ENCODE measurements at regions not wholly inside any gene's neighbourhood (a gene's known extent, or its start where the extent isn't known, plus 50 kb on each side); places are given as distances from the start of the nearest gene placed in this dataset.

DNA sequence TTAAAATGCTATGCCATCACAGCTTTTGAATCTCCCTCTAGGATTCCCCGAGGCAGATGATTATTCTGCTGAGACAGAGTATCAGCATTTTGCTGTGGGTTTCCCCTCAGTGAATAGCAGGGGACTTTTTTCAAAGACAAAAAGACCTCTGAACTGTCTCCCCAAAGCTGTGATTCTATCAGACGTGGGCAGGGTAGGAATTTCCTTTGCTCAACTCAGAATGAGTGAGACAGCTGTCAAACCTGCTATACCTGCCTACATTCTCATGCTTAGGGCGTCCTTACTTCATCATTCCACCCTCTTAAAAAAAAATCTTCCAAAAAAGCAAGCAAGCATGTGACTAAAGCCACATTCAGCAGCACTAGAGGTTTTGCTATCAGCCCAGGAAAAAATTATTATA is 147.6 kb upstream of the FAM83B start:
- no peak for DNase-seq (ENCODE audit: low read depth)
- H3K4me3 ChIP-seq (ENCODE audit: low read depth, low read length): no peak overlapping the region
- TF ChIP-seq, protein P1, sequence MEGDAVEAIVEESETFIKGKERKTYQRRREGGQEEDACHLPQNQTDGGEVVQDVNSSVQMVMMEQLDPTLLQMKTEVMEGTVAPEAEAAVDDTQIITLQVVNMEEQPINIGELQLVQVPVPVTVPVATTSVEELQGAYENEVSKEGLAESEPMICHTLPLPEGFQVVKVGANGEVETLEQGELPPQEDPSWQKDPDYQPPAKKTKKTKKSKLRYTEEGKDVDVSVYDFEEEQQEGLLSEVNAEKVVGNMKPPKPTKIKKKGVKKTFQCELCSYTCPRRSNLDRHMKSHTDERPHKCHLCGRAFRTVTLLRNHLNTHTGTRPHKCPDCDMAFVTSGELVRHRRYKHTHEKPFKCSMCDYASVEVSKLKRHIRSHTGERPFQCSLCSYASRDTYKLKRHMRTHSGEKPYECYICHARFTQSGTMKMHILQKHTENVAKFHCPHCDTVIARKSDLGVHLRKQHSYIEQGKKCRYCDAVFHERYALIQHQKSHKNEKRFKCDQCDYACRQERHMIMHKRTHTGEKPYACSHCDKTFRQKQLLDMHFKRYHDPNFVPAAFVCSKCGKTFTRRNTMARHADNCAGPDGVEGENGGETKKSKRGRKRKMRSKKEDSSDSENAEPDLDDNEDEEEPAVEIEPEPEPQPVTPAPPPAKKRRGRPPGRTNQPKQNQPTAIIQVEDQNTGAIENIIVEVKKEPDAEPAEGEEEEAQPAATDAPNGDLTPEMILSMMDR (IDR thresholded peaks at IDR 0.05; ENCODE audit: insufficient read depth, low read depth, low read length): no peak

DNA sequence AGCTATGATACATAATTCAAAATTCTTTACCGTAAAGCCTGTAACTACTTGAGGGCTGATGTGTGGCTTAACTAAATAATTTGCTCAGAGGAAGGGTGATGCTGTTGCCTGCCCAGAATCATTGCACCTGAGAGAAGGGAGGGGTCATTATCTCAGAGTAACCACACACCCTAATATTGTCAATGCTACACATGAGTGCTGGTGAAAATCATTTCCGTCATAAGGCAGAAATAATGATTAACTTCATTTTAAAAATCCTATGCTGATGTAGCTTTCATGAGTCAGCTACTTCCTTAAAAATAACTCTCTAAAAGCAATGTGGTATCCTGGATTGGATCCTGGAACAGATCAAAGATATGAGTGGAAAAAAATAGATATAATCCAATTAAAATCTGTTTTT is 146.4 kb upstream of the FAM83B start:
- DNase-seq (ENCODE audit: low read depth): no peak
- TF ChIP-seq, protein P1 (IDR thresholded peaks at IDR 0.05; ENCODE audit: insufficient read depth, low read depth, low read length): no peak
- H3K4me3 ChIP-seq (ENCODE audit: low read depth, low read length): no peak overlapping the region

DNA sequence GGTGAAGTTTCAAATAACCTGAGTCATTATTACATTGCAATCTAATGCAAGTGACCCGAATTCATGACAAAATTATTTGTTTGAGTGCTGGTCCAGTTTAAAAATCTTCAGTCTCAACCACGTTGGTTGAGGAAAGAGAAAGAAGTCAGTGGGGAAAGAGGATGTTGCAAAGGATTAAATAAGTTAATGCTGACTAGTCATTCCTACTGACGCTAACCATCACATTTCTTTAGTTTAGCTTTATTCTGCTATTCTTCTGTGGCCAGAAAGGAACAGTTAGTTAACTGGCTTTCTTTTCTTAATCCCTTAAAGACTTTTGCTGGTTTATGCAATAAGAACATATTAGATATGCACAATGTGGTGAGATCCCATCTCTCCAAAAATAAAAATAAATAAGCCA is 143.8 kb upstream of the FAM83B start:
- H3K4me3 ChIP-seq (ENCODE audit: low read depth, low read length): no peak overlapping the region
- TF ChIP-seq, protein P1 (IDR thresholded peaks at IDR 0.05; ENCODE audit: insufficient read depth, low read depth, low read length): no peak
- DNase-seq (ENCODE audit: low read depth): no peak

DNA sequence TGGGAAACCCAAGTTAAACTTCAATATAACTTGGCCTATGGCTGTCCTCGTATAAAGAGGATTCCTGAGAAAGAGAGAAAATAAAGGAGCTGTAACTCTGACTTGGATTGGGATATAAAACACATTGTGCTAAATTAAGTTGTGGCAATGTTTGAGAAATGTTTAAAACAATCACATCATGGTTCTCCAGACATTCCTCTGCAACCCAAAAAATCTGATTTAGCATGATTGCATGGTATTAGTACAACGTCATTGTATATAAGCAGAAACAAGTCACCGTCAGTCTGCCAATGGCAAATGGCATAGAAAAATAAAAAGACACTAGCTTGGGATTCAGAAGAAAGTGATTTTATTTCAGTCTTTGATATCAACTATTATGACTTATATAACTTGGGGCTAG is 140.2 kb upstream of the FAM83B start:
- TF ChIP-seq, protein P1 (IDR thresholded peaks at IDR 0.05; ENCODE audit: insufficient read depth, low read depth, low read length): no peak
- H3K4me3 ChIP-seq (ENCODE audit: low read depth, low read length): no peak overlapping the region
- no peak for DNase-seq (ENCODE audit: low read depth)

DNA sequence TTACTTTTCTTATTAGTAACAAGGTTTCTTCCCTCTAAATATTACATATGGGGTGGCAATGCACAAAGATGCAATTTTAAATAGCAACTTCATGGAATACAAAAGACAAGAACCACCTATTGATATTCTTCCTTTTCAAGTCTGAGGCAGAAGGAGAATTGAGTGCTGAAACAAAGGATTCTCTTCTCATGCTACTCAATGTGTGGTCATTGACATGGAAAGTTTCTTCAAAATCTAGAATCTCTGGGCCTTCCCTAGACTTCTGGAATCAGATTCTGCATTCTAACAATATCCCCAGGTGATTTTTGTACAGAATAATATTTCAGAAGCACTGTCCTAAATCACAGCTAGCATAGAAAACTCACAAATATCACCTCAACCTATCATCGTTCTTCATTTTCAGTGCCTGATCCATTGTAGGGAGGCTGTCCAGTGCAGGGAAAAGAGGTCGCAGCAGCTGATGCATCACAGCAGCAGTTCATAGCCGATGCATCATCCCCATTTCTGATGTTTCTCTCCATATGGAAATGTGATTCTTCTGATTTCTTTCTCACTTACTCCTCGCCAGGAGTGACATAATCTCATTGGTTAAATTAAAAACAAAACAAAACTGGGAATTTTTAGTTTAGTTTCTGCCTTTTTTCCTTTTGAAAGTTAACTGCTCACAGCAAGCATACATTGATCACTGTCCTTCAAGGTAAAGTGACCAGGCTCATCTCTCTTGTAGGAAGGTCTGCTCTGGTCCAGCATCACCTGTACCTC is 139.5 kb upstream of the FAM83B start:
- TF ChIP-seq, protein P1 (IDR thresholded peaks at IDR 0.05; ENCODE audit: insufficient read depth, low read depth, low read length): no peak
- no peak for DNase-seq (ENCODE audit: low read depth)
- H3K4me3 ChIP-seq (ENCODE audit: low read depth, low read length): no peak overlapping the region

DNA sequence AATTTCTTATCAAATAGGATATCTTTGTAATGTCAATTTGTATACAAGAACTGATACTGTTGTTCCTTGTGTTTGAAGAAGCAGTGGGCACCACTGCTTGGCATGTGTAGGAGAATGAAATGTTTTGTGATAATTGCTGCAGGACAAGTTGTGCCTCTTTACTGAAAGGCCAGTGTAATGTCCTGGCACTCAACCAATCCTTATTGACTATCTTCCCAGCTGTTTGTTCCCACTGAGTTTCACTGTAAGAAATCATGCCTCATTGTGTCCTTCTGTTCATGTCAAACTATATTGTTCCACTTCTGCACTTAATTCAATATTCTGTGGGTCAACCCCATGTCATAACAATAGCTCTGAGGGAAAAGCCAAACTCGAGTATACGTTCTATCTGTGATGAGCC is 136.1 kb upstream of the FAM83B start:
- DNase-seq (ENCODE audit: low read depth): no peak
- H3K4me3 ChIP-seq (ENCODE audit: low read depth, low read length): no peak overlapping the region
- TF ChIP-seq, protein P1 (IDR thresholded peaks at IDR 0.05; ENCODE audit: insufficient read depth, low read depth, low read length): no peak

DNA sequence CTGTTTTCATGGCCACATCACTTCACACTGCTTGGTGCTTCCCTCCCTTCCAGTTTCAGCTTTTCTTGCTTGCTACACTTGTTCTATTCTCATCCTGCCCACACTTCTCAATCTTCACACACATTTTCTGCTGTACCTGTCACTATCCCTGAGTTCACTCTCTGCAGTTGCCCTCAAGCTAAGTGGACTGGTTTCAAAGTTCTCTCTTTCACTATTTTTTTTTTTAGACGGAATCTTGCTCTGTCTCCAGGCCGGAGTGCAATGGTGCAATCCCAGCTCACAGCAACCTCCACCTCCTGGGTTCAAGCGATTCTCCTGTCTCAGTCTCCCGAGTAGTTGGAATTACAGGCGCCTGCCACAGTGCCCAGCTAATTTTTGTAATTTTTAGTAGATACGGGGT is 130.6 kb upstream of the FAM83B start:
- no peak overlapping the region for H3K4me3 ChIP-seq (ENCODE audit: low read depth, low read length)
- TF ChIP-seq, protein P1 (IDR thresholded peaks at IDR 0.05; ENCODE audit: insufficient read depth, low read depth, low read length): no peak
- DNase-seq (ENCODE audit: low read depth): no peak
